ENCODE measurements at regions not wholly inside any gene's neighbourhood (a gene's known extent, or its start where the extent isn't known, plus 50 kb on each side); places are given as distances from the start of the nearest gene placed in this dataset.
"Not testable (repeated sequence)": the region's sequence is repeated elsewhere in the genome, so short reads cannot be mapped to it uniquely, and the experiment has no call there.

- Histone ChIP-seq H3K4me3 (IDR thresholded peaks at IDR 0.05; ENCODE audit: insufficient read depth, low read depth, low read length) (no peak overlapping the region), H2AFZ (ENCODE audit: low read depth) (no peak overlapping the region), H3K4me1 (ENCODE audit: low read depth, poor library complexity, severe bottlenecking) (no peaks in the 10 kb centered on the region), H3K27ac (no peak overlapping the region), H3K79me2 (ENCODE audit: insufficient read depth, low read depth) (no peaks in the 10 kb centered on the region), H4K20me1 (ENCODE audit: insufficient read depth) (no peaks in the 10 kb centered on the region), H3K27me3 (ENCODE audit: insufficient read depth, low read depth) (no peaks in the 10 kb centered on the region), H3K4me2 (no peak overlapping the region), H3K36me3 (ENCODE audit: insufficient read depth) (no peaks in the 10 kb centered on the region), H3K9ac (no peak overlapping the region)
- no peak for TF ChIP-seq CTCF (conservative IDR thresholded peaks at IDR 0.05; ENCODE audit: low read depth, low read length)
Measured at GRCh38 chr12:91743704-91744321, 401.8 kb downstream of the BTG1 start.

- no peaks in the 10 kb centered on the region for H4K20me1 ChIP-seq (ENCODE audit: insufficient read depth)
- H3K27ac ChIP-seq = no peak overlapping the region
- H3K36me3 ChIP-seq (ENCODE audit: insufficient read depth) = no peaks in the 10 kb centered on the region
- no peaks in the 10 kb centered on the region for H3K27me3 ChIP-seq (ENCODE audit: insufficient read depth, low read depth)
- H3K4me1 ChIP-seq (ENCODE audit: low read depth, poor library complexity, severe bottlenecking) = no peaks in the 10 kb centered on the region
- no peak overlapping the region for H3K4me3 ChIP-seq (IDR thresholded peaks at IDR 0.05; ENCODE audit: insufficient read depth, low read depth, low read length)
- no peak overlapping the region for H3K4me2 ChIP-seq
- H2AFZ ChIP-seq (ENCODE audit: low read depth) = no peak overlapping the region
- no peaks in the 10 kb centered on the region for H3K79me2 ChIP-seq (ENCODE audit: insufficient read depth, low read depth)
- no peak overlapping the region for H3K9ac ChIP-seq
- no peak for TF ChIP-seq CTCF (conservative IDR thresholded peaks at IDR 0.05; ENCODE audit: low read depth, low read length)
Measured at GRCh38 chr12:91743280-91743679, 402.4 kb downstream of the BTG1 start.

- no peaks in the 10 kb centered on the region for H3K79me2 ChIP-seq (ENCODE audit: insufficient read depth, low read depth)
- H3K4me3 ChIP-seq (IDR thresholded peaks at IDR 0.05; ENCODE audit: insufficient read depth, low read depth, low read length) = no peak overlapping the region
- no peaks in the 10 kb centered on the region for H4K20me1 ChIP-seq (ENCODE audit: insufficient read depth)
- no peak for TF ChIP-seq CTCF (conservative IDR thresholded peaks at IDR 0.05; ENCODE audit: low read depth, low read length)
- no peaks in the 10 kb centered on the region for H3K4me1 ChIP-seq (ENCODE audit: low read depth, poor library complexity, severe bottlenecking)
- no peaks in the 10 kb centered on the region for H3K36me3 ChIP-seq (ENCODE audit: insufficient read depth)
- H3K9ac ChIP-seq = no peak overlapping the region
- H3K27ac ChIP-seq = no peak overlapping the region
- H2AFZ ChIP-seq (ENCODE audit: low read depth) = no peak overlapping the region
- H3K4me2 ChIP-seq = no peak overlapping the region
- no peaks in the 10 kb centered on the region for H3K27me3 ChIP-seq (ENCODE audit: insufficient read depth, low read depth)
Measured at GRCh38 chr12:91741932-91742331, 403.7 kb downstream of the BTG1 start.

- not testable (repeated sequence) for H3K27me3 ChIP-seq (ENCODE audit: insufficient read depth, low read depth); H3K36me3 ChIP-seq (ENCODE audit: insufficient read depth); H4K20me1 ChIP-seq (ENCODE audit: insufficient read depth); H3K4me2 ChIP-seq; H3K4me1 ChIP-seq (ENCODE audit: low read depth, poor library complexity, severe bottlenecking); H3K9ac ChIP-seq; H3K79me2 ChIP-seq (ENCODE audit: insufficient read depth, low read depth); H3K27ac ChIP-seq; H3K4me3 ChIP-seq (IDR thresholded peaks at IDR 0.05; ENCODE audit: insufficient read depth, low read depth, low read length); H2AFZ ChIP-seq (ENCODE audit: low read depth)
Measured at GRCh38 chr12:91733846-91734245, 411.8 kb downstream of the BTG1 start.

GRCh38 chr12:91732086-91732485, 413.6 kb downstream of the BTG1 start:
- no peaks in the 10 kb centered on the region for H4K20me1 ChIP-seq (ENCODE audit: insufficient read depth)
- no peak overlapping the region for H2AFZ ChIP-seq (ENCODE audit: low read depth)
- no peak overlapping the region for H3K4me3 ChIP-seq (IDR thresholded peaks at IDR 0.05; ENCODE audit: insufficient read depth, low read depth, low read length)
- no peak overlapping the region for H3K4me2 ChIP-seq
- H3K36me3 ChIP-seq (ENCODE audit: insufficient read depth) = no peaks in the 10 kb centered on the region
- H3K4me1 ChIP-seq (ENCODE audit: low read depth, poor library complexity, severe bottlenecking) = no peaks in the 10 kb centered on the region
- no peaks in the 10 kb centered on the region for H3K79me2 ChIP-seq (ENCODE audit: insufficient read depth, low read depth)
- H3K27me3 ChIP-seq (ENCODE audit: insufficient read depth, low read depth) = no peaks in the 10 kb centered on the region
- no peak for TF ChIP-seq CTCF (conservative IDR thresholded peaks at IDR 0.05; ENCODE audit: low read depth, low read length)
- no peak overlapping the region for H3K27ac ChIP-seq
- no peak overlapping the region for H3K9ac ChIP-seq

Data from KMS-11 (cell line).